ENCODE measurements at regions not wholly inside any gene's neighbourhood (a gene's known extent, or its start where the extent isn't known, plus 50 kb on each side); places are given as distances from the start of the nearest gene placed in this dataset.

GRCh38 chr13:50419896-50420295 is 404.7 kb downstream of the KCNRG start:
- H3K4me1 ChIP-seq: peaks cover 4 to 31% of the 10 kb centered on the region in 2 donors
- H3K9me3 ChIP-seq: no peaks in the 10 kb centered on the region
- peak overlapping the region in 1 of 2 donors; percentile 38 for H3K4me3 ChIP-seq
- no peaks in the 10 kb centered on the region for H3K27me3 ChIP-seq
- H3K36me3 ChIP-seq: no peaks in the 10 kb centered on the region
- peak overlapping the region; percentile 13 to 41 for H3K27ac ChIP-seq
- TF ChIP-seq CTCF (IDR thresholded peaks at IDR 0.05): no peak
- no peak for DNase-seq (ENCODE audit: low spot score in 2 of 2)
- intact Hi-C loops (cut with DNase I): loop anchor here (5.0 kb wide), 2 partner anchors 107 to 293 kb away; no protein-coding TSS in a partner anchor

- TF ChIP-seq CTCF (IDR thresholded peaks at IDR 0.05): no peak
- no peaks in the 10 kb centered on the region for H3K27me3 ChIP-seq
- peaks cover 4 to 31% of the 10 kb centered on the region in 2 donors for H3K4me1 ChIP-seq
- intact Hi-C loops (cut with DNase I): loop anchor here (5.0 kb wide), 2 partner anchors 106 to 294 kb away; no protein-coding TSS in a partner anchor
- H3K36me3 ChIP-seq: no peaks in the 10 kb centered on the region
- H3K9me3 ChIP-seq: no peaks in the 10 kb centered on the region
- H3K27ac ChIP-seq: peak overlapping the region; percentile 13 to 23
- no peak overlapping the region for H3K4me3 ChIP-seq
- no peak for DNase-seq (ENCODE audit: low spot score in 2 of 2)
Observed at GRCh38 chr13:50420718-50421472, 405.7 kb downstream of the KCNRG start.

DNA sequence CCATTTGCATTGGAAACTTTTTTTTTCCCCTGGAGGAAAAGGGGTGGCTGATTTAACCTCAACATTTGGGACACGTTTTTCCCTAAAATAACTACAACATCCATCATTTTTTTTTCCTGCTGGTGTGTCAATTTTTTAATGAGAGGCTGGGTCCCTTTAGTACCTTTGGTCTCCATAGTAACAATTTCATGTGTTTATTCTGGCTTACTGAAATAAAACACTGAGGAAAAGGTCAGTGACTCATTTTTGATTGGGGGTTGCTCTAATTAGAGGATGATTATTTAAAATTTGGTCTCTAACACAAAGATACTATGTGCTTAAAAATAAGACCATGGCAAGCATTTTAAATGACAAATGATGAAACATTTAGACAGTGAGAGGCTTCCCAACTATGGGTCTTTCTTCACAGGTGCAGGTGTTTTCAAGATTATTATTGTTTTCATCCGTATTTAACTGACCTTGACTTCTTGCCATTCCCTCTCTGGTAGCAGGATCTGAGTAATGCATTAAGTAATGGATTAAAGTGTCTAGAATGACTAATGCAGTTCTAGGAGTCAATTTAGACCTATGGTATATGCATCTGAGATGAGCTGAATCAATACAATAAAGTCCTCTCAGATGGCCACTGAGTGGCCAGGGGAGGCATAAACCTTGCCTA is 406.4 kb downstream of the KCNRG start:
- peaks cover 4 to 31% of the 10 kb centered on the region in 2 donors for H3K4me1 ChIP-seq
- no peaks in the 10 kb centered on the region for H3K9me3 ChIP-seq

GRCh38 chr13:50422181-50423148 is 407.2 kb downstream of the KCNRG start:
- Histone ChIP-seq H3K27me3 (no peaks in the 10 kb centered on the region), H3K27ac (peak overlapping the region; percentile 23 to 30), H3K4me3 (no peak overlapping the region), H3K36me3 (no peaks in the 10 kb centered on the region), H3K9me3 (no peaks in the 10 kb centered on the region), H3K4me1 (peaks cover 4 to 31% of the 10 kb centered on the region in 2 donors)
- TF ChIP-seq CTCF (IDR thresholded peaks at IDR 0.05): no peak
- intact Hi-C loops (cut with DNase I): loop anchor here (5.0 kb wide), 2 partner anchors 105 to 295 kb away; no protein-coding TSS in a partner anchor
- no peak for DNase-seq (ENCODE audit: low spot score in 2 of 2)

More for the DNA sequence above, 406.4 kb downstream of the KCNRG start:
- Histone ChIP-seq H3K36me3 (no peaks in the 10 kb centered on the region), H3K27me3 (no peaks in the 10 kb centered on the region), H3K4me3 (no peak overlapping the region), H3K27ac (peak overlapping the region; percentile 23 to 30)
- TF ChIP-seq CTCF (IDR thresholded peaks at IDR 0.05): no peak
- intact Hi-C loops (cut with DNase I): loop anchor here (5.0 kb wide), 2 partner anchors 106 to 294 kb away; no protein-coding TSS in a partner anchor
- no peak for DNase-seq (ENCODE audit: low spot score in 2 of 2)

DNA sequence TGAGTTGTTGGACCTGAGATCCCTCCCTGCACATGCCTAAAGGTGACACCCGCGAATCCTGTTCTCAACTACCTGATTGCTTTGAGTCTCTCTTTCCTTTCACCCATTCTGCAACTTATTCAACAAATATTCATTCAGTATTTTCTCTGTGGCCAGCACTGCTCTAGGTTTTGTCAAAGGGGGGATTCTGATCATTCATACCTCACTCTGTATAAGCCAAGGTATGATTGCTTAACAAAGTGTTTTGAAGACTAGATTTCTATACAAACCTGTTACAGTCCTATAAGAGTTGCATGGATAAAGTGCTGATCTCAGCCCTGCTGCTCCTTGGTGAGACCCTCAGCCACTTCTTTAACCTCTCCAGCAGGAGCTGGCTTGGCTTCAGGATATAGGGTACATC is 409.7 kb downstream of the KCNRG start:
- Histone ChIP-seq H3K27ac (no peak overlapping the region), H3K36me3 (no peaks in the 10 kb centered on the region), H3K9me3 (no peaks in the 10 kb centered on the region), H3K27me3 (no peaks in the 10 kb centered on the region), H3K4me1 (peaks cover 4 to 23% of the 10 kb centered on the region in 2 donors), H3K4me3 (no peak overlapping the region)
- DNase-seq (ENCODE audit: low spot score in 2 of 2): no peak
- TF ChIP-seq CTCF (IDR thresholded peaks at IDR 0.05): no peak
- intact Hi-C loops (cut with DNase I): loop anchor here (5.0 kb wide), 2 partner anchors 102 to 298 kb away; no protein-coding TSS in a partner anchor
